ENCODE measurements at regions not wholly inside any gene's neighbourhood (a gene's known extent, or its start where the extent isn't known, plus 50 kb on each side); places are given as distances from the start of the nearest gene placed in this dataset.

GRCh38 chr4:20617678-20618396 lies 82.4 kb upstream of the PACRGL start:
- H3K36me3 ChIP-seq (replicated peaks; ENCODE audit: control insufficient read depth, insufficient read depth, low read length): no peaks in the 10 kb centered on the region
- H3K4me3 ChIP-seq (ENCODE audit: insufficient read depth, low read depth, low read length): no peak overlapping the region
- DNase-seq: no peak
- no peaks in the 10 kb centered on the region for H3K27me3 ChIP-seq (ENCODE audit: control insufficient read depth, insufficient read depth, low read length)

DNA sequence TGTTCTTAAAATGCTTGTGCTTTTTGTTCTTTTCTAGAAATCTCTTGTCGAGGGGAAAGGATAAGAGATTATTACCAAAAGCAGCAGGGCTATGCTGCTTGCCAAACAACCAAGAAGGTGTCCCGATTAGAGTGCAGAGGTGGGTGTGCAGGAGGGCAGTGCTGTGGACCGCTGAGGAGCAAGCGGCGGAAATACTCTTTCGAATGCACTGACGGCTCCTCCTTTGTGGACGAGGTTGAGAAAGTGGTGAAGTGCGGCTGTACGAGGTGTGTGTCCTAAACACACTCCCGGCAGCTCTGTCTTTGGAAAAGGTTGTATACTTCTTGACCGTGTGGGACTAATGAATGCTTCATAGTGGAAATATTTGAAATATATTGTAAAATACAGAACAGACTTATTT lies 81.5 kb upstream of the PACRGL start:
- Histone ChIP-seq H3K4me3 (ENCODE audit: insufficient read depth, low read depth, low read length) (no peak overlapping the region), H3K36me3 (replicated peaks; ENCODE audit: control insufficient read depth, insufficient read depth, low read length) (no peaks in the 10 kb centered on the region), H3K27me3 (ENCODE audit: control insufficient read depth, insufficient read depth, low read length) (no peaks in the 10 kb centered on the region)
- peak; percentile 7 for DNase-seq

DNA sequence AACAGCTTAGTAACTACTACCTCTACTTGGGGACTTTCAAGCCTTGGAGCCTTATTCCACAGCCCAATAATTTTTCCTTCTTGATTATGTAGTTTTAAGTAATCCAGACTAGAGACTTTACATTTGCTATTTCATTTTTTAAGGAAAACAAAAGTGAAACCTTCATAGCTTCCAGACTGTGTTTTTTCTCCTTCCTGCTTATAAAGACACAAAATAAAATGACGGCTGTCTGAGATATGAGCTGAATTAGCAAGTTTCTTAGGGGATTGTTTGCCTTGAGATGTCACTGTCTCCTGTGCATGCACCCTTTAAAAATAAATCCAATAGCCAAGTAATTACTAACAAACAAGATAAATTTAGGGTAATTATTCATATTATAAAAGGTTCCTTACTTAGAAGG lies 78.8 kb upstream of the PACRGL start:
- Histone ChIP-seq H3K27me3 (ENCODE audit: control insufficient read depth, insufficient read depth, low read length) (no peaks in the 10 kb centered on the region), H3K4me3 (ENCODE audit: insufficient read depth, low read depth, low read length) (no peak overlapping the region), H3K36me3 (replicated peaks; ENCODE audit: control insufficient read depth, insufficient read depth, low read length) (no peaks in the 10 kb centered on the region)
- DNase-seq: no peak

DNA sequence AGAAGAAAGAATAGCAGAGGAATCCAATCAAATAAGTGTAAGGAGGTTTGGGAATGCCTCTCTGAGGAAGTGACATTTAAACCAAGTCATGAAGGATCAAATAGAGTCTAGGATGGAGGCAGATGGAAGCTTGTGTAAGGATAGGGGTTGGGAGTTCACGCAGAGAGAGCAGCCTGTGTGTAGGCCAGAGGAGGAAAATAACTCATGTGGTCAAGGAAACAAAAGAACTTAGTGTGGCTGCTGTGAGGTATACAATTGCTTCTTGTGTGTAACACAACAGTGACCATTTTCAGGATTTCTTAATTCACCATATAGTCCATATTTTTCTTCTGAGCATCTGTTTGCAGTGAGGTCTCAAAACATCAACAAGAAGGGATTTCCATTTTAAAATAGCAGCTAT lies 77.6 kb upstream of the PACRGL start:
- no peak for DNase-seq
- Histone ChIP-seq H3K36me3 (replicated peaks; ENCODE audit: control insufficient read depth, insufficient read depth, low read length) (no peaks in the 10 kb centered on the region), H3K27me3 (ENCODE audit: control insufficient read depth, insufficient read depth, low read length) (no peaks in the 10 kb centered on the region), H3K4me3 (ENCODE audit: insufficient read depth, low read depth, low read length) (no peak overlapping the region)

- Histone ChIP-seq H3K36me3 (replicated peaks; ENCODE audit: control insufficient read depth, insufficient read depth, low read length) (no peaks in the 10 kb centered on the region), H3K4me3 (ENCODE audit: insufficient read depth, low read depth, low read length) (no peak overlapping the region), H3K27me3 (ENCODE audit: control insufficient read depth, insufficient read depth, low read length) (no peaks in the 10 kb centered on the region)
- no peak for DNase-seq
These were observed 76.3 kb upstream of the PACRGL start for GRCh38 chr4:20623939-20624338.

DNA sequence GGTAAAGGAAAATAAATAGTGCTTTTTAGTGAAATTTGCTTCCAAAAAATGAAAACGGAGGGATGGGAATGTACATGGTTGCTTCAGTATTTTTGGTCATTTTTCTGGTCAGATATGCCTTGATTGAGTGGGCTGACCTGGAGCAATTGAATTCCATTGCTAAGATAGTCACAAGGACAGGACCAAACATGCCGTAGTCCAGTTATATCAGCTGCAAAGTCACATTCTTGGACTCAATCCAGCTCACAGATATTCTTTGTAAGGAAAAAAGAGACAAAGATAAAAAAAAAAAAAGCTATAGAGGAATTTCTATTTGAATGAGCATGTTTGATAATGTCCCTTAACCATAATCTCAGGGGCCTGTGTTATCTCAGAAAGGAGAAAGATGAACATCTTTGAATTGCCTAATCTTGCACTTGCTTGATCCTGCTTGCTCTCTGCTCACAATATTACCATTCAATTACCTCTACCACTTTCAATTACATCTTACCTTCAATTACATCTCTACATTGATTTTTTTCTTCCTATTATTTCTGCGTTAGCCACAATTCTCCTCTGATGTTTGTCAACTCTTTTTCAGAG lies 75.4 kb upstream of the PACRGL start:
- H3K4me3 ChIP-seq (ENCODE audit: insufficient read depth, low read depth, low read length): no peak overlapping the region
- no peak for DNase-seq
- no peaks in the 10 kb centered on the region for H3K27me3 ChIP-seq (ENCODE audit: control insufficient read depth, insufficient read depth, low read length)
- H3K36me3 ChIP-seq (replicated peaks; ENCODE audit: control insufficient read depth, insufficient read depth, low read length): no peaks in the 10 kb centered on the region

DNA sequence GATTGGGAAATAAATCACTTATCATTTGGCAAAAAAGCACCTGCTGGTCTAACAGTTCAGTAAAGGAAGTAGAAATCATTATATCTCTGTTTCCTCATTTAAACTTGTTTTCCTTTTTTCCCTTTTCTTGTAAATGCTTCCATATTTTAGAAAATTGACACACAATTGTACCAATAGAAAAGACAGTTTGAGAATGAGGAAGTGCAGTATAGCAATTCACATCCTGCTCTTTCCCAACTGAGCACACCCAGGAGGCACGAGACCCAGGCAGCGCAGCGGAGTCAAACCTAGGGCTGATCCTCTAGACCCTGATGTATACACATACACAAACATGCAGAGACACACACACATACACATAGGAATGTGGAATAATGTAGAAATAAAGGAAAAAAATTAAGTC lies 74.8 kb upstream of the PACRGL start:
- no peak overlapping the region for H3K4me3 ChIP-seq (ENCODE audit: insufficient read depth, low read depth, low read length)
- H3K27me3 ChIP-seq (ENCODE audit: control insufficient read depth, insufficient read depth, low read length): no peaks in the 10 kb centered on the region
- no peaks in the 10 kb centered on the region for H3K36me3 ChIP-seq (replicated peaks; ENCODE audit: control insufficient read depth, insufficient read depth, low read length)
- no peak for DNase-seq

- Histone ChIP-seq H3K4me3 (ENCODE audit: insufficient read depth, low read depth, low read length) (no peak overlapping the region), H3K36me3 (replicated peaks; ENCODE audit: control insufficient read depth, insufficient read depth, low read length) (no peaks in the 10 kb centered on the region), H3K27me3 (ENCODE audit: control insufficient read depth, insufficient read depth, low read length) (no peaks in the 10 kb centered on the region)
- DNase-seq: no peak
These were observed 73.8 kb upstream of the PACRGL start for GRCh38 chr4:20626326-20627005.

DNA sequence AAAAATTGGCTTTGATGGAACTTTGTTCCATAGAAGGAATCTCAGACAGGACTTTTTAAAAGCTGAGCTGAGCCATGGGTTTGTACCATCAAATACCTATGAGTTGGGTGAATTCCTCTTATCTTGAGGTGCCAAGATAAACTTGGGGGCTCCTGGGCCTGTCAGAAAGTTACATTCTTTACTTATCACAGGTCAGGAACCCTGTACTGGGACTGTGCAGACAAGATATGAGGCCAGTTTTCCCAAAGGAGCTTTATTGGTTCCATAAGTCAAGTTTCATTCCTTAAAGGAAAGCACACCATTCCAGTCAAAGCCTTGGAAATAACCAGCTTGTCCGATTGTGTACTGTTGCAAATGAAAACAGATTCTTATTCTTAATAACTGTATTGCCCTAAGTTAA lies 72.4 kb upstream of the PACRGL start:
- DNase-seq: no peak
- H3K27me3 ChIP-seq (ENCODE audit: control insufficient read depth, insufficient read depth, low read length): no peaks in the 10 kb centered on the region
- no peak overlapping the region for H3K4me3 ChIP-seq (ENCODE audit: insufficient read depth, low read depth, low read length)
- H3K36me3 ChIP-seq (replicated peaks; ENCODE audit: control insufficient read depth, insufficient read depth, low read length): no peaks in the 10 kb centered on the region

- Histone ChIP-seq H3K36me3 (replicated peaks; ENCODE audit: control insufficient read depth, insufficient read depth, low read length) (no peaks in the 10 kb centered on the region), H3K4me3 (ENCODE audit: insufficient read depth, low read depth, low read length) (no peak overlapping the region), H3K27me3 (ENCODE audit: control insufficient read depth, insufficient read depth, low read length) (no peaks in the 10 kb centered on the region)
- DNase-seq: no peak
These were observed 70.8 kb upstream of the PACRGL start for GRCh38 chr4:20629186-20630106.

GRCh38 chr4:20638825-20639224 lies 61.4 kb upstream of the PACRGL start:
- no peak for DNase-seq
- H3K4me3 ChIP-seq (ENCODE audit: insufficient read depth, low read depth, low read length): no peak overlapping the region
- no peaks in the 10 kb centered on the region for H3K27me3 ChIP-seq (ENCODE audit: control insufficient read depth, insufficient read depth, low read length)
- H3K36me3 ChIP-seq (replicated peaks; ENCODE audit: control insufficient read depth, insufficient read depth, low read length): no peaks in the 10 kb centered on the region

DNA sequence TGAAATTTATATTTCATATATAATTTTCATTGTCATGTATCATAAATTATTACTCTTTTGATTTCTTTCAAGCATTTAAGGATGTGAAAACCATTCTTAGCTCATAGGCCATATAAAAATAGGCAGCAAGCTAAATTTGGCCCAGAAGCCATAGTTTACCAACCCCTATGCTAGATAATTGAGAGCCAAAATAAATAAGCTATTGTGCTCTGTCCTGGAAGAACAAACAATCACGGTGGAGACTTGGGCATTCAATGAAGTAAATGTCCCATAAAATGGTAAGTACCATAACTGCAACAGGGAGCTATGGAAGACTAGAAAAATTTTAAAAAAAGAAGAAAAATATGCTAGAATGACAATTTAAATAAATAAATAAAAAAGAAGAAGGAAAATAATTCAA lies 60.9 kb upstream of the PACRGL start:
- DNase-seq: no peak
- no peak overlapping the region for H3K4me3 ChIP-seq (ENCODE audit: insufficient read depth, low read depth, low read length)
- no peaks in the 10 kb centered on the region for H3K36me3 ChIP-seq (replicated peaks; ENCODE audit: control insufficient read depth, insufficient read depth, low read length)
- H3K27me3 ChIP-seq (ENCODE audit: control insufficient read depth, insufficient read depth, low read length): no peaks in the 10 kb centered on the region

DNA sequence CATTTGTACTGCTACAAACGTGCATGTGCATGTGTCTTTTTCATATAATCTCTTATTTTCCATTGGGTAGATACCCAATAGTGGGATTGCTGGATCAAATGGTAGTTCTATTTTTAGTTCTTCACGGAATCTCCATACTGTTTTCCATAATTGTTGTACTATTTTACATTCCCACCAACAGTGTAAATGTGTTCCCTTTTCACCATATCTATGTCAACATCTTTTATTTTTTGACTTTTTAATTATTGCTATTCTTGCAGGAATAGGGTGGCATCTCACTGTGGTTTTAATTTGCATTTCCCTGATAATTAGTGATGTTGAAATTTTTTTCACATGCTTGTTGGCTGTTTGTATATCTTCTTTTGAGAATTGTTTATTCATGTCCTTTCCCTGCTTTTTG lies 59.3 kb upstream of the PACRGL start:
- no peak for DNase-seq
- H3K27me3 ChIP-seq (ENCODE audit: control insufficient read depth, insufficient read depth, low read length): no peaks in the 10 kb centered on the region
- no peaks in the 10 kb centered on the region for H3K36me3 ChIP-seq (replicated peaks; ENCODE audit: control insufficient read depth, insufficient read depth, low read length)
- no peak overlapping the region for H3K4me3 ChIP-seq (ENCODE audit: insufficient read depth, low read depth, low read length)

GRCh38 chr4:20641976-20642375 lies 58.3 kb upstream of the PACRGL start:
- H3K36me3 ChIP-seq (replicated peaks; ENCODE audit: control insufficient read depth, insufficient read depth, low read length): no peaks in the 10 kb centered on the region
- no peaks in the 10 kb centered on the region for H3K27me3 ChIP-seq (ENCODE audit: control insufficient read depth, insufficient read depth, low read length)
- DNase-seq: no peak
- H3K4me3 ChIP-seq (ENCODE audit: insufficient read depth, low read depth, low read length): no peak overlapping the region
